ENCODE measurements at regions not wholly inside any gene's neighbourhood (a gene's known extent, or its start where the extent isn't known, plus 50 kb on each side); places are given as distances from the start of the nearest gene placed in this dataset.

- no CpG with 5 or more reads among the region's 3 CpGs for WGBS (ENCODE audit: extremely low coverage, insufficient read length, low lambda C conversion rate)
- H3K27me3 Mint-ChIP-seq (ENCODE audit: low read depth) = peaks cover 8% of the 10 kb centered on the region
- Histone ChIP-seq H3K4me2 (ENCODE audit: insufficient read depth, insufficient read length, low read length) (no peak overlapping the region), H2BK120ac (ENCODE audit: low read depth, low read length, poor library complexity, severe bottlenecking) (no peak overlapping the region), H3T11ph (ENCODE audit: low read length) (no peak overlapping the region), H2BK12ac (ENCODE audit: insufficient read length, low read depth, low read length) (no peak overlapping the region), H4K8ac (replicated peaks; ENCODE audit: insufficient read length, low read depth, low read length) (no peak overlapping the region), H2BK5ac (ENCODE audit: insufficient read length, low read length) (no peak overlapping the region), H3K79me2 (ENCODE audit: insufficient read depth, low read length) (no peaks in the 10 kb centered on the region), H3K9ac (ENCODE audit: extremely low read depth, insufficient read length, low read length) (no peak overlapping the region), H2BK15ac (ENCODE audit: low read depth, low read length) (no peak overlapping the region), H2AFZ (ENCODE audit: low read length) (no peak overlapping the region), H3K23me2 (ENCODE audit: insufficient read length, low read depth, low read length, poor library complexity, severe bottlenecking) (no peaks in the 10 kb centered on the region), H3K4me1 (ENCODE audit: insufficient read depth, low read length) (no peaks in the 10 kb centered on the region), H2AK5ac (ENCODE audit: insufficient read length, low read length) (no peak overlapping the region), H3K23ac (ENCODE audit: insufficient read length, low read depth, low read length) (no peak overlapping the region), H3K79me1 (ENCODE audit: insufficient read depth, low read depth, low read length, poor library complexity, severe bottlenecking) (no peaks in the 10 kb centered on the region), H3K18ac (ENCODE audit: insufficient read length, low read depth, low read length) (no peak overlapping the region), H4K20me1 (ENCODE audit: control insufficient read depth, insufficient read depth, insufficient read length) (no peaks in the 10 kb centered on the region), H3K27me3 (ENCODE audit: insufficient read depth, low read length) (no peaks in the 10 kb centered on the region), H4K5ac (ENCODE audit: insufficient read length, low read depth, low read length) (no peak overlapping the region), H4K91ac (ENCODE audit: insufficient read length, low read depth, low read length) (no peak overlapping the region), H3K9me3 (ENCODE audit: control insufficient read depth, low read depth, low read length) (no peaks in the 10 kb centered on the region), H3K27ac (ENCODE audit: insufficient read length, low read depth, low read length) (no peak overlapping the region), H3K4ac (ENCODE audit: low read depth, low read length) (no peak overlapping the region), H3K56ac (ENCODE audit: insufficient read length, low read depth, low read length) (no peak overlapping the region), H3K14ac (ENCODE audit: insufficient read depth, low read length) (no peak overlapping the region), H2BK20ac (ENCODE audit: low read depth, low read length, poor library complexity, severe bottlenecking) (no peak overlapping the region)
- H3K27ac Mint-ChIP-seq = no peak overlapping the region
- DNase-seq = no peak
- peaks cover 16 to 18% of the 10 kb centered on the region in 2 experiments for H3K4me1 Mint-ChIP-seq
- no peak overlapping the region for H3K4me3 Mint-ChIP-seq
- no peak for TF ChIP-seq CTCF (conservative IDR thresholded peaks at IDR 0.05)
- H3K36me3 Mint-ChIP-seq (ENCODE audit: insufficient read depth in 1 of 3, low read depth in 3 of 3) = no peaks in the 10 kb centered on the region; a peak in 1 of 7 replicates
- H3K9me3 Mint-ChIP-seq = no peaks in the 10 kb centered on the region
Measured at GRCh38 chr18:22047485-22047884, 121.9 kb upstream of the GATA6 start.

Data from H9 (cell line).